Activated CD4-positive, alpha-beta T cell treated with anti-CD3 and anti-CD28 coated beads for 48 hours (primary cell): ENCODE measurements at regions not wholly inside any gene's neighbourhood (a gene's known extent, or its start where the extent isn't known, plus 50 kb on each side); places are given as distances from the start of the nearest gene placed in this dataset.
A peak's percentile ranks its signal among the peaks of the same experiment; 100 is the strongest.
"Not testable (repeated sequence)": the region's sequence is repeated elsewhere in the genome, so short reads cannot be mapped to it uniquely, and the experiment has no call there.

ENCODE experiments used
- DNase-seq: peaks from one replicate; pipeline ENCODE4 v3.0.0-alpha.2; 2020

DNA sequence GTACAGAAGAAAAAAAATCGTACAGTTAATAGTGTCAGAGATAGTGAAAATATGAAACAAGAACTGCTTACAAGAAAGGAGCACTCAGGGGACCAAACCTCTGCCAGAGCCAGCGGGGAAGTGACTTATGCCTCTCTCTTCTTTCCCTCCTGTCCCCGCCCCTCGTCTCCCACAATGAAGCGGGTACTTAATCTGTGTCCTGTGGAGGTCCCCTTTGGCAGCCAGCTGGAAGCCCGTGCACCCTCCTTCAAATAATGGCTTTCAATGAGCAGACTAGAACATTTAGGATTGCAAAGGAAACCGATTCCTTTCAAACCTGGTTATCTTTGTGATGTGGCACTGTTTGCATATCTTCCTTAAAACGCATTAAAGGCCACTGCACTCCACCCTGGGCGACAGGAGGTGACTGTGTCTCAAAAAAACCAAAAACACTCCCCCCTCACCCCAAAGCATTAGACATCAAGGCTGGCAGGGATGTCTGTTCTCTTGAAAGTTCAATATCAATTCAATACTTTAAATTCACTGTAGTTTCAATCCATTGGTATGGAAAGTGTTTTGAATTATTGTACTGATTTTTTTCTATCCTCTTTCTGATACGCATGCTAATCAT lies 51.7 kb downstream of the PPIAL4C start:
- DNase-seq = peak; percentile 46

DNA sequence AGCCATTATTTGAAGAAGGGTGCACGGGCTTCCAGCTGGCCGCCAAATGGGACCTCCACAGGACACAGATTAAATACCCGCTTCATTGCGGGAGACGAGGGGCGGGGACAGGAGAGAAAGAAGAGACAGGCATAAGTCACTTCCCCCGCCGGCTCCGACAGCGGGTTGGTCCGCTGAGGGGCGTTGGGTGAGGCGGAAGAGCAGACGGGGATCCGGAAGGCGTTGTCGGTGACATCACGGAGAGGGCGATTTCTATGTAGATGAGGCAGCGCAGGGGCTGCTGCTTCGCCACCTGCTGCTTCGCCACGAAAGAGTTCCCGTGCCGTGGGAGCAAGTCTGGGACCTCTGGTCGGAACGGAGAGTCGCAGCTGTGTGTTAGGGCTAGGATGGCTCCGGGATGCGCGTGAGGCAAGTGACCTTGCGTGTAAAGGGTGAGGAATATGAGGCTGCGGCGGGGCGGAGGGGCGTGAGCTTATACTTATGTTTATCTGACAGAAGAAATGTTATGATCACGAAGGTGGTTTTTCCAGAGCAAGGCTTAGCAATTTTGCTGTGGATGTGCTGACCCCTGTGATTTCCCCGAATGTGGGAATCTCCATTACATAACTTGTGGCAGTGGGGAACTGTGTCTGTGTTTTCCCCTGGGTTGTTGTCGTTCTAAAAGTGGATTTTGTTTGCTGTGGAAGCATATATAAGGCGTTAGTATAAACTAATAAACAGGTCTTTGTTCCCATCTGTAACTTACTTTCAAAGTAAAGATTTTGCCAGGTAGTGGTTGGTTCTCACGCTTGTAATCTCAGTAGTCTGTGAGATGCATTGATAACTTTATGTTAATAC lies 52.9 kb downstream of the PPIAL4C start:
- DNase-seq = peak; percentile 94

DNA sequence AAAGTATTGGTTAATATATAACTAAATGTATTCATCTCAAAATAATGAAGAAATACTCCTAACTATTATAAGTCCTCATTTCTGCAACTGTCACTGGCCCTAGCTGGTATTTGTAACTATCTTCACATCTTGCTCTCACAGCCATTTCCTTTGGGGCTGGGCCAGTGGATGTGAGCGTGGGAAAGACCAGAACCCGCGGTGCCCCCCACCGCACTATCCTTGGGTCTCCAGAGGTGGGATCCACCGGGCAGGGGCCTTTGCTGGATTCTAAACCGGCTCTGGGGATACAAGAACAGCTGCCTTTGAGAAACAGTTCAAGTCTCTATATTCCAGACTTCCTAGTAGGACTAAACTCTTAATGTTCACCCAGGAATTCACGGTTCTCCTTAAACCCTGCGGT lies 54.8 kb downstream of the PPIAL4C start:
- DNase-seq = not testable (repeated sequence)

DNA sequence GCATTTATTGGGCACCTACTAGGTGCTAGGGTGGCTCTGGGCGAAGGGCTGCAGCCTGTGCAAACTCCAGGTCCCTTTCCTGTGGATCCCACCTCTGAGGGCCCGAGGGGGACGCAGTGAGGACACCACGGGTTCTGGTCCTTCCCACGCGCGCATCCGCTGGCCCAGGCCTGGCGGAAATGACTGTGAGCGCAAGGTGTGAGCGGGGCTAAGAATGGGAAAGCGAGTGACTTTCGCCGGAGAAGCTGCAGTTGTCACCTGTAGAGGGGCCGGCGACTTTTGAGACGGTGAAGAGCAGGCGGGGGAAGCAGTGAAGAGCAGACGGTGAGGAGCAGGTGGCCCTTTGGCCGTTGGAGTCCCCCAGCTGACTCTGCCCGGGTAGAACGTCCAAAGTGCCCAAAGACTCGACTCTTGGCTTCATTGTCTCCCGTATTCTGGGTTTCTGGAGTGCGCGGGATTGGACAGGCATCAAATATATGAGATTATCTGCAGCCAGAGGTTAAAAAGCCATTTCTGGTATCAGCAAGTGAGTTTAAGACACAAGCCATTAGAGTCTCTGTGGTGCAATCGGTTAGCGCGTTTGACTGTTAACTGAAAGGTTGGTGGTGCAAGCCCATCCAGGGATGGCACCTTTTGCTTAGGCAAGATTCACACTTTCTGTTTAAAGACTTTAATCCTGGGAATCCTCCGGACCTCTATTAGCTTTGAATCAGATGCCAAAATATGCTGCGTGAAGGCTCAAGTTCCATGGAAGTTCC lies 55.4 kb downstream of the PPIAL4C start:
- not testable (repeated sequence) for DNase-seq

DNA sequence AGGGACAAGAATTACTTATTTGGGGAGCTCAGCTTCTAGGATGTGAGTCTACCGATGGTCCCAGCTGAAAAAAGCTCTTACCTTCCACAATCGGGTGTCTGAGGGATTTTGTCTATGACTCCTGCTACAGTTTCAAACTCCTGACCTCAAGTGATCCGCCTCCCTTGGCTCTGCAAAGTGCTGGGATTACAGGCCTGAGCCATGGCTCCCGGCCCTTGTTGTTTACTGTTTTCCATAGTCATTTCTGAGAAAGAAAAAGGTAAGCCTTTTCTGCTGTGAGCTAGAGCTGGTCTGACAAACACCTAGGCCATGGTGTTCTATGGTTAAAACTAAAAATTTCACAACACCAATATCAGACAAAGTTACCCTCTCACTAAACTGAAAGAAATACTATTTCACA lies 57.5 kb downstream of the PPIAL4C start:
- not testable (repeated sequence) for DNase-seq

DNA sequence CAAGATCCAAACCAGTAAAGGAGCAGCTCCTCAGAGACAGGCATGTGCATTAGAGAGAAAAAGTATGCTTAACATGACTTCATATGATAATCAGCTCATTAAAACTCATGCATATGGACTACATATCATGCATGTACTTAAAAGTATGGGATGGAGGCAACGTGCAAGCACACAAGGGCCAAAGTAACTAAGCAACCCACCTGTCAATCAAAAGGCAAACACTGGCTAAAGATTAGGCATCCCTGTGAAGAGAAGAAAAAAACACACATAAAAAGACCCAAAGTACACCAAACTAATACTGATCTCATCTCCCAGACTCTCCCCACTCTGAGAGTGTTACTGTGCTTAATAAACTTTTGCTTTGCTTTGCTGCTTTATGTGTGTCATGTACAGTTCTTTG lies 61.2 kb downstream of the PPIAL4C start:
- DNase-seq = not testable (repeated sequence)

DNA sequence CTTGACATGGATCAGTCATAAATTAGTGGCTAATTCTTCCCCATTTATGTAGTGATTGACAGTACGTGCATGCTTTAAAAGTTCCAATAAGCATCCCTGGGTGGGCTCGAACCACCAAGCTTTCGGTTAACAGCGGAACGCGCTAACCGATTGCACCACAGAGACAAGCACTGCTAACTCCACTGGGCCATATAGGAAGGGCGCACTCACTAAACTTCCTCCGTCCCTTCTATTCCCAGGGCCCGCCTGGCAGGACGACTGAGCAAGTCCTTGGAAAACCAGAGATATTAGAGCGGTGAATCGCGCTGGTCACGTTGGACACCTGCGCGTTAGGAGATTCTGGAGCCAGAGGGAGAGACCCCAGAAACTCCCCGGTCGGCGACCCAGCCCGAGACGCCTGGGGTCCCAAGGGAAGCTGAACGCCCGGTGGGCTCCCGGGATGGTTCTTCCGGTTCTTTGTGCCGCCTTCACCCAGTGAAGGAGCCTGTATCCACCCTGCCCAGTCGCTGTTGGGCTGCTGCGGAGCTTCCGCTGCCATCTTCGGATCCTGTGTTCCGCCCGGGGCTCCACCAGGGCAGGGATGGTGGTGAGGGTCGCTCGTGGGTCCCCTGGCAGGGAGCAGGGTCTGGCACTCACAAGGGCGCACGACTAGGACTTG lies 62.8 kb downstream of the PPIAL4C start:
- peak; percentile 12 for DNase-seq

DNA sequence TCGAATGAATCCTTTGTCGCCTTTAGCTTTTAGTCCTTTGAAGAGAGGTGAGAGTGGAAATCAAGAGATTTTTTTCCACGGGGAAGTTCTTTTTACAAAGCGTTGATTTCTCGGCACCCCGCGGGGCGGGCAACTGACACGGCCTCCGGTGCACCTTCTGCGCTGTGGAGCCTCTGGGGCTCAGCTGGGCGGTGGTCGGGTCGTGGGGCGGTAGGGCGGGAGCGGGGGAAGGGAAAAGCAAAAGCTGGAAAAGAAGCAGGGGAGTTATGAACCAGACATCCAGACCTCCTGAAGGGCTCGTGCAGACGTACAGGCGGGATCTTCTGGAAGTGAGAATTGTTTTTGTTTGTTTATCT lies 63.3 kb downstream of the PPIAL4C start:
- DNase-seq = peak; percentile 27

DNA sequence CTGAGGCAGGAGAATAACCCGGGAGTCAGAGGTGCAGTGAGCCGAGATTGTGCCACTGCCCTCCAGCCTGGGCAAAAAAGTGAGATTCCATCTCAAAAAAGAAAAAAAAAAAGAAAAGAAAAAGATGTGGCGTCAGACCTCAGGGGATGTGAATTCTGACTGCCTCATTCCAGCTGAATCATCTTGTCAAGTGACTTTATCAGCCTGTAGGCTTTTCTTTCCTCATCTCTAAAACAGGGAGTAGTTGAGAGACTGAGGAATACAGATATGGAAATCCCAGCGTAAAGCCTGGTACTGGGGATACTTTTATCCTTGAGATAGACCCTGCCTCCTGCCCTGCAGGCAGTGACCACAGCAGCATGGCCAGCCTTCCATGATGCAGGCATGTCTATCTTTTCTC lies 74.1 kb downstream of the PPIAL4C start:
- not testable (repeated sequence) for DNase-seq

DNA sequence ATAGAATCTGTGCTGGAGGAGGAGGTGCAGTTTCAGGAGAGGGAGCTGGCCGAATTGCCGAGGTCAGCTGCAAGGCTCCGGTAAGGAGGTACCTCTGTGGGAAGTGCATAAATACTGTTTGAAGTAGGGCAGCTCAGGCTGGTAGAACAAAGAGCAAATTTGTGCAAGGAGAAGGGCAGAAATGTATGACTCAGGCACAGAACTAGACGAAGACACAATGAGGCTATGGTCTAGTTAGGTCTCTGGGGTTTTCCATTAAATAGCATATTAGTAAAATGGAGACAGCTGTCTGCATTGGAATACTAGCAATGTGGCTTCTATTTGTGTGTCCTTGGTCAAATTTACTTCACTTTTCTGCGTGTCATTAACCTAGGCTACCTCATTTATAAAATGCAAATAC lies 74.5 kb downstream of the PPIAL4C start:
- not testable (repeated sequence) for DNase-seq

DNA sequence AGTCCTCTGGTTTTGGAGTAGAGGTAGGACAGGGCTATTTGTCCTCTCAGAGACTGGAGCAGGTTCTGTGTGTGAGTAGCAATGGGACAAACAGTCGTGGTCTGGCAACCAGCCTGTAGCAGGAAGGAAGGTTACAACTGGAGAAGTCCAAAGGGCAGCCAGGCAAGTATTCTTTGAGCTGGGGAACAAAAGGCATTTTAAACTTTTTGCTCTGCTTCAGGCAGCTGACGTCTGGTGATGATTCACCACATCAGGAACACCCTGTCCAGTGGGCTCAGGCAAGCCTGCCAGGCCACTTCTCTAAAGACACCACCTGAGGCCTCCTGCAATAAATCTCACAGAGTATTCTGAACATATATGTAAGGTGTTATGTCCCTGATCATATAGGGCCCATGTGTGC lies 81.0 kb downstream of the PPIAL4C start:
- DNase-seq = not testable (repeated sequence)

DNA sequence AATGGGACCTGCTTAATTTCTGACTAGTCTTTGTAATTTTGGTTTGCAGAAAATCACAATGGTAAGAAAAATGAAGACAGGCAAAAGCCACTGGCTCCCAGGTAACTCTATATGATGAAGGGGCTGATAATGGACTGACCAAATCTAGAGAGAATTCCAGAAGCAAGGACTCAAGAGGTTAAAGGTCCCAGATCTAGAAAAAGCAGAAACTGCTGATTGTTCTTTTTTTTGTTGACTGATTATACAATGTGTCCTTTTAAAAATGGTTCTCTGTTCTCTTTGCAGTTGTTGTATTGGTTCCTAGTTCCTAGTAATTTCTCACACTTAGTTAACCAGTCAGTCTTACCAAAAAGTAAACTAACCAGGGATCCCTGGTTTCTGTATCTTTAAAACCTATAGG lies 81.4 kb downstream of the PPIAL4C start:
- DNase-seq = not testable (repeated sequence)

DNA sequence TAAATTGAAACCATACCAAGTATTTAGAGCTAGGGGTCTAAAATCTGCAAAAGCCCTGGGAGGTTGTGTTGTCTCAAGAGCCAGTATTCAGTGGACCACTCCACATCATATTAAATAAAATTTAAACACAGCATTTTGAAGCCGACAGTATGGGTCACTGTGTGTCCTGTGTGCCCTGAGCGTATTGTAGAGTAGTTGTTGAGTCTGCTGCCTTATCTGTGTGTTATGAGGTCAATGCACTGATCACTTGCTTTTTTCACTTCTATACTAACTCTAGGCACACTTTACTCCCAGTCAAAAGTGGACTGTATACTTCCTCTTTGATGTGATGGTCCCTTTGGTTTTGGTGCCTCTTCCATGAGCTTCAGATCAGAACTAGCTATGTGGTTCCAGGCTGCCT lies 81.9 kb downstream of the PPIAL4C start:
- not testable (repeated sequence) for DNase-seq

DNA sequence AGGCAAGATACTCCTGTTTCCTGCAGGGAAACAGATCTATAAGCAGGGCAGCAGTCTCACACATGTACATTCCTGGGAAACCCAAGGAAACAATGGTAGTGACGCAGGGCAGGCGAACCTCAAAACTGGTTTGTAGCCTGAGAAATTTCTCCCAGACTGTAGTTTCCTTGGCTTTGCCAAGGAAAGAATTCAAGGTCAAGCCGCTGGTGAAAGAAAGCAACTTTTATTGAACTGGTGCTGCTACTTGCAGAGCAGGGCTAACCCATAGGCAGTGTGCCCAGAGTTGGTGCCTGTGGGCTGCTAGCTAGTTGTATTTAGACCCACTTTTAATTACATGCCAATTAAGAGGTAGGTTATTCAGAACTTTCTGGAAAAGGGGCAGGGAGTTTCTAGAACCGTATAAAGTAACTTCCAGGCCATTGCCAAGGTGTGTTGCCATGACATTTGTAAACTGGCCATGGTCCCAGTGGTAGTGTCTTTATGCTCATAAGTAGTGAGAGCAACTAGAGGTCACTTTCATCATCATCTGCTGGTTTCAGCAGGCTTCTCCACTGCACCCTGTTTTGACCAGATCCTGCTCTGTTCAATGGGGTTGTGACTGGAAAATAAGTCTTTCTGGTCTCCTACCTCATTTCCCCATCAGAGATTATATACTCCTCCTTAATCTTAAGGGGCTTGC lies 89.7 kb downstream of the PPIAL4C start:
- DNase-seq = not testable (repeated sequence)

DNA sequence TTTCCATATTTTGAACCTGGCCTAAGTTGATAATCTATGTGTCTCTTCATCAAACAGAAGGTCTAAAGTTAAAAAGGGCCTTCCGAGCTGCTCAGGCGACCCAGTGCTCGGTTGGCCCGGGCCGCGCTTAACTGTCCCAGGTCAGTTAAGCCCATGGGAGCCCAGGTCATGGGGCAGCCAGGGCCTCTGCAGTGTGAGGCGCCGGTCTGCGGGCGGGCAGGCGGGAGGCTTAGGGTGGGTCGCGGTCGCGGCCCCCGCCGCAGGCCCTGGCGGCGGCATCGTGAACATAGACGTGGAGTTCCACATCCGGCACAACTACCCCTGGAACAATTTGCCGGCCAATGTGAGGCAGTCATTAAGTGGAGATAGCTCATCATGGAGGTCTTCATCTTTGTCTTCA lies 91.3 kb downstream of the PPIAL4C start:
- not testable (repeated sequence) for DNase-seq

DNA sequence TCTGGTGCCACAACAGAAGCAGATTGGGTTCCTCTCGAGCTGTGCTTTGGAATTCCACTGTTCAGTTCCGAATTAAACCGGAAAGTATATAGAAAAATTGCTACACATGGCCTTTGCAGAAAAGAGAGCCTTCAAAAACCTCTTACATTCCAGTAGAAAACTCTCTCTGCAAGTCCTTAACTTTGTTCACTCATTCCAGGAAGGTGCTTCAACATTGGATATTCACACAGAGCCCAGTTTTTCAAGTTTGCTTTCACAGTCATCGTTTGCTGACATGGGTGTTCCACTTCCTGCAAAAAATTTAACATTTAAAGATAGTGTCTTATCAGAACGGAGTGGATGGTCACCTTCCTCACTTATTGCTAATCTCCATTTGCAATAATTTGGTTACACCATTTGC lies 93.7 kb downstream of the PPIAL4C start:
- DNase-seq = not testable (repeated sequence)

DNA sequence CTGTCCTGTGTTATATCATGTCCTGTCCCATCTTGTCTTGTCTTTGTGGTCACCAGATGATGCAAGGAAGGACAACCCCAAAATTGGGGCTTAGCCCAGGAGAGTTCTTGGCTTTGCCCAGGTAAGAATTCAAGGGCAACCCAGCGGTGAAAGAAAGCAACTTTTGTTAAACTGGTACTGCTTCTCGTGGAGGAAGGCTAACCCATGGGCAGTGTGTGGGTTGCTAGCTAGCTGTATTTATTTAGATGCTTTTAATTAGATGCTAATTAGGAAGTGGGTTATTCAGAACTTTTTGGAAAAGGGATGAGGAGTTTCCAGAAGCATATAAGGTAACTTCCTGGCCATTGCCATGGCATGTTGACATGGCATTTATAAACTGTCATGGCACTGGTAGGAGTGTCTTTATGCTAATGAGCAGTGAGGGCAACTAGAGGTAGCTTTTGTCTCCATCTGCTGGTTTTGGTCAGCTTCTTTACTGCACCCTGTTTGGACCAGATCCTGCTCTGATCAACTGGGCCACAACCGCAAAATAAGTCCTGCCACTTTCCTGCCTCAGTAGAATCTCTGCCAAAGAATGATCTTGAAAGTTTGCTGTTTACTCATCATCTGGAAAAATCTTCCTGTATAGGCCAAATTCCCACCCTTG lies 95.8 kb upstream of the FCGR1A start:
- not testable (repeated sequence) for DNase-seq

DNA sequence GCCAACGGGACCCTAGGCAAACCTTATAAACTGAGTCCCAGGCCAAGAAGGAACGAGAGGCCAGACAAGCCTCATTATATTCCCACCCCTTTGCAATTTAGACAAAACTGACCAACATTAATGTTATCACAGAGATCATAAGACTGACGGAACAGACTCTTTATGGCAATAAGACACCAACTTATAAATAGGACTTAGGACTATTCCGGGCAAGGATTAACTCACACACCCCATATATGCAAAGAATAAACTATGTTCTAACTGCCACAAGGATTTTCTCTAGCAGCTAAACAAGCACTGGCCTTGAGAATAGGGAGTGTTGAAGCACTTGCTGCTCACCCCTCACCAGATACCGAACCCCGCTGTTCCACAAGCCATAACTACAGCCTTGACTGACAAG lies 91.1 kb upstream of the FCGR1A start:
- DNase-seq = not testable (repeated sequence)

DNA sequence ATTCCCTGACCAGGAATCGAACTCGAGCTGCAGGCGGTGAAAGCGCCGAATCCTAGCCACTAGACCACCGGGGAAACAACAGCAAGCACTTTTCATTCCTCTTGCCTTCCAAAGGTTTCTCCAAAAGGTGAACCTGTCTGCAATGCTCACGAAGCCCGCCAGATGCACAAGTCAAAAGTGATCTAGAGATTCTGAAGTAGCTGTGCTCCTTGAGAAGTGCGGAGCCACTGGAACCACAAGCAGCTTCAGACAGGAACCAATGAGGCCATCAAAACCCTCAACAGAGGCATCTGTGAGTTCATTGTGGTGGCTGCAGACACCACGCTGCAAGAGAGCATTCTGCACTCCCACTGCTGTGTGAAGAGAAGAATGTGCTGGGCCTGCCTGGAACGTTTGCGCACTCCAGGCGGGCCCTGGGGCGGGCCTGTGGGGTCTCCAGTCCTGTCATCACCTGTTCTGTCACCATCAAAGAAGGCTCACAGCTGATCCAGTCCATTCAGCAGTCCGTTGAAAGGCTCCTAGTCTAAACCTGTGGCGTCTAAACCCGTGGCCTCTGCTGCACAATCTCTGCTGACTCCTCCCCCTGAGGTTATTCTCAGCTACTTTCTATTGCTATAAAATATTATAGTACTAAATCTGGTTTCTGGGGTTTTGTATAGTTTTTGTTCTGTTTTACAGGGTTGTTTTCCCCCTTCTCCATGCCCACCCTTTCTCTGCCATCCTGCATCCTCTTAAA lies 89.5 kb upstream of the FCGR1A start:
- DNase-seq = peak; percentile 27

DNA sequence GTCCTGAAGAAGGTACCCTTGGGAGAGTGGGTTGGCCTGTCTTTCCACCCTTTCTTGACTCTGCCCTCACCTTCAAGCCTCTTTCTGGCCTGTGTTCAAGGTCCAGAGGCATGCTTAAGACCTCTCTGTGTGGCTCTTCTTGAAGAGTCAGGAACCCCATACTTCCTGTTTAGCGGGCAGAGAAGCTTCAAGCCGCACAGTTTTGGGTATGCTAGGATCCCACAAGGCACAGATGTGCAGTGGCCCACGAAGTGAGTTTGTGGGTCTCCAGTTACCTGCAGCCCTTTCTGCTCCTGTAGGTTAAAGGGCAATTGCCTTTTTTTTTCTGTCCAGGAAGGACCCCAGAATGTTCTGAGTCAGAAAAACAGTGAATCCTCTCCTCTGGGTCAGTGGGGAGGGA lies 87.4 kb upstream of the FCGR1A start:
- DNase-seq = not testable (repeated sequence)

DNA sequence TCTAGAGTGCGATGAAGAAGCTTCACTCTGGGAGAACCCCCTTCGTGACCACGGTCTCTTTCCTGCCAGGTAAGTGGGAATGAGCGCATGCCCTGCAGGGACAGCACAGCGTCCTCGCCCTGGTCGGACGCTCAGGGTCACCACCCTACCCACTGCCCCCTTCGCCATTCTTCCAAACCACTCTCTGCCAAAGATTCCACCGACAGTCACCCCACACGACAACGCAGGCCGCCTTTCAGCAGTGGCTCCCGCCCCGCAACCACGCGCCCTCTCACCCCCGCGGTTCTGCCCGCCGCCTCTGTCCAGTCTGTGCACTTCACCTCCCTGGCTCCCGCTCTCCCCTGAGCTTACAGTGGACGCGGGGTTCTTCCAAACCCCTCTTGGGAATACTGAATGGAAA lies 82.3 kb upstream of the FCGR1A start:
- DNase-seq = peak; percentile 6
